Progenitor cell of endocrine pancreas (in vitro differentiated cells): ENCODE measurements at regions not wholly inside any gene's neighbourhood (a gene's known extent, or its start where the extent isn't known, plus 50 kb on each side); places are given as distances from the start of the nearest gene placed in this dataset.

ENCODE experiments used
- DNase-seq: peaks from one replicate; pipeline ENCODE4 v3.0.0; 2021; ENCODE audit warnings: low spot score; ENCODE audit not compliant: unreplicated experiment
- H3K27ac Mint-ChIP-seq: 2 replicates; pipeline ENCODE4 v1.8.0; 2021; ENCODE audit warnings: mild to moderate bottlenecking, moderate library complexity, mixed read lengths
- H3K27me3 Mint-ChIP-seq: 2 replicates; pipeline ENCODE4 v1.8.0; 2021; ENCODE audit warnings: mixed read lengths
- H3K36me3 Mint-ChIP-seq: 2 replicates; pipeline ENCODE4 v1.8.0; 2022; ENCODE audit warnings: mixed read lengths; ENCODE audit not compliant: insufficient read depth
- H3K4me1 Mint-ChIP-seq: 2 replicates; pipeline ENCODE4 v1.8.0; 2021; ENCODE audit warnings: low read depth, mixed read lengths
- H3K4me3 Mint-ChIP-seq: 2 replicates; pipeline ENCODE4 v1.8.0; 2021; ENCODE audit warnings: low read depth, mild to moderate bottlenecking, moderate library complexity, mixed read lengths
- H3K9me3 Mint-ChIP-seq: 2 replicates; pipeline ENCODE4 v1.8.0; 2021; ENCODE audit warnings: low read depth, mixed read lengths
- TF ChIP-seq, protein P1 (sequence below): fragments of 200-600 bp; sonication (generic); IDR thresholded peaks from one replicate; pipeline ENCODE4 v1.5.0; 2021; ENCODE audit warnings: antibody characterized with exemption, mild to moderate bottlenecking; ENCODE audit not compliant: unreplicated experiment

DNA sequence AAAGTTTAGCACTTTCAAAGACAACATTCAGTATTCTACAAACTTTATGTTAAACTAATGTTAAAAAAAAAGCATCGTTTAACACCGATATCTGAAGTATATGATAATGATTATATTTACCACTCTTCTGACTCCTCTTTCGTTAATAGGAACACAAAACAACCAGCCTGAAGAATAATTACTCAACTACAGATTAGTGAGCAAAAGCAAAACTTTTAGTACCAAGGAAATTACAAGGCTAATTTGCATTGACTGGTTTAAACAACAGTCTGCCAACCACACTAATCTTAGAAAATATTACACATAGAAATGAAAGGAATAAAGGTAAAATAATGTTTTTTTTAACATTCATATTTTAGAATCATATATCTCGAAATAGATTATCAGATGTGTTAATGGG, 500.7 kb downstream of the LMO4 start:
- H3K4me3 Mint-ChIP-seq = no peak overlapping the region
- DNase-seq = no peak
- no peaks in the 10 kb centered on the region for H3K4me1 Mint-ChIP-seq
- H3K27ac Mint-ChIP-seq = no peak overlapping the region
- TF ChIP-seq, protein P1, sequence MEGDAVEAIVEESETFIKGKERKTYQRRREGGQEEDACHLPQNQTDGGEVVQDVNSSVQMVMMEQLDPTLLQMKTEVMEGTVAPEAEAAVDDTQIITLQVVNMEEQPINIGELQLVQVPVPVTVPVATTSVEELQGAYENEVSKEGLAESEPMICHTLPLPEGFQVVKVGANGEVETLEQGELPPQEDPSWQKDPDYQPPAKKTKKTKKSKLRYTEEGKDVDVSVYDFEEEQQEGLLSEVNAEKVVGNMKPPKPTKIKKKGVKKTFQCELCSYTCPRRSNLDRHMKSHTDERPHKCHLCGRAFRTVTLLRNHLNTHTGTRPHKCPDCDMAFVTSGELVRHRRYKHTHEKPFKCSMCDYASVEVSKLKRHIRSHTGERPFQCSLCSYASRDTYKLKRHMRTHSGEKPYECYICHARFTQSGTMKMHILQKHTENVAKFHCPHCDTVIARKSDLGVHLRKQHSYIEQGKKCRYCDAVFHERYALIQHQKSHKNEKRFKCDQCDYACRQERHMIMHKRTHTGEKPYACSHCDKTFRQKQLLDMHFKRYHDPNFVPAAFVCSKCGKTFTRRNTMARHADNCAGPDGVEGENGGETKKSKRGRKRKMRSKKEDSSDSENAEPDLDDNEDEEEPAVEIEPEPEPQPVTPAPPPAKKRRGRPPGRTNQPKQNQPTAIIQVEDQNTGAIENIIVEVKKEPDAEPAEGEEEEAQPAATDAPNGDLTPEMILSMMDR = no peak
- H3K9me3 Mint-ChIP-seq = no peaks in the 10 kb centered on the region
- H3K36me3 Mint-ChIP-seq = no peaks in the 10 kb centered on the region
- no peaks in the 10 kb centered on the region for H3K27me3 Mint-ChIP-seq

DNA sequence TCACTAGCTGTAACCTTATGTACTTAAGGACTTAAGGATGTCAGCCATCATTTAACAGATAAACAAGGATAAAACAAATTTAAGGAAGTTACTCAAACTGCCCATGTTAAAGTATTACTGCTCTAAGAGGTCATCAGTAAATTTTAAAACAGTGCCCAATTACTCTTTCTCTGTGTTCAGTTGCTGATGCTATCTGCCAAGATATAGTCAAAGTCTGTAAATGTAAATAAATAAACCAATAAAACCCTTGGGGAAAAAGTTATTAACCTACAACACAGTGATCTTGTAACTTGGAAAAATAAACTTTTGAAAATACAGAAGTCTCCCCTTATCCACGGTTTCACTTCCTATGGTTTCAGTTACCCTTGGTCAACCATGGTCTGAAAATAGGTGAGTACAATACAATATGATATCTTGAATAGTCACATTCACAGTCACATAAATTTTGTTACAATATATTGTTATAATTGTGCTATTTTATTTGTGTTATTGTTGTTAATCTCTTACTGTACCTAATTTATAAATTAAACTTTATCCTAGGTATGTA, 501.8 kb downstream of the LMO4 start:
- Mint-ChIP-seq H3K27me3 (no peaks in the 10 kb centered on the region), H3K4me1 (no peaks in the 10 kb centered on the region), H3K9me3 (no peaks in the 10 kb centered on the region), H3K27ac (no peak overlapping the region), H3K4me3 (no peak overlapping the region), H3K36me3 (no peaks in the 10 kb centered on the region)
- no peak for DNase-seq
- TF ChIP-seq, protein P1 = no peak

DNA sequence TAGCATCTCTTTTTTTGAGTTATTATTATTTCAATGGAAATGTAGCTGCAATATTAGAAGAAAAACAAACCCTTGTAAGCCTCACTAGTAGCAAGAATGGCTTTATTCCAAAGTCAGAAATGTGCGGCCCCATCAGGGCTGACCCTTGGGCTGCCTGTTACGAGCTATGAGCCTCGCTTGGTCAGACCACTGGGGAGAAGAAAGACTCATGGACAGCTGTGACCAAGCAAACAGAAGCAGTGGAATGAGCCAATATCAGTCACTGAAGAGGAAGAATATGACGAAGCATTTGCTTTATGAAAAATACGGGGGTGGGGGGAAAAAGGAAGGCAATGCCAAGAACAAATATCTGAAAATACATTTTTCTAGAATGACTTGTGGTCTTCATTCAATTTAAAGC, 504.5 kb downstream of the LMO4 start:
- Mint-ChIP-seq H3K9me3 (no peaks in the 10 kb centered on the region), H3K27me3 (no peaks in the 10 kb centered on the region), H3K27ac (no peak overlapping the region), H3K4me3 (no peak overlapping the region), H3K4me1 (no peaks in the 10 kb centered on the region), H3K36me3 (no peaks in the 10 kb centered on the region)
- TF ChIP-seq, protein P1 = no peak
- no peak for DNase-seq

DNA sequence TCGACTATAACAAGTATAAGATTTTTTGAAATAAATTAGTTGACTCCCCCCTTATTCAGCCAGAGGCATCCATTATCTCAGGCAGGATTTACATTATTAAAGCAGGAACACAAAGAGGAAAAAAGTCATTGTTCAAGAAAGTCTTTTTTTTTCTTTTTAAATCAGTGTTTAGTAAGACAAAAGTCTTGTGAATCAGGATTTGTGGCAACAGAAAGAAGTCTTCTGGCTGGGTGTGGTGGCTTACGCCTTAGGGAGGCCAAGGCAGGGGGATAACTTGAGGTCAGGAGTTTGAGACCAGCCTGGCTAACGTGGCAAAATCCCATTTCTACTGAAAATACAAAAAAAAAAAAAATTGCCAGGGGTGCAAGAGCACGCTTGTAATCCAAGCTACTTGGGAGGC, 505.5 kb downstream of the LMO4 start:
- no peak for DNase-seq
- Mint-ChIP-seq H3K27me3 (no peaks in the 10 kb centered on the region), H3K9me3 (no peaks in the 10 kb centered on the region), H3K36me3 (no peaks in the 10 kb centered on the region), H3K4me1 (no peaks in the 10 kb centered on the region), H3K4me3 (no peak overlapping the region), H3K27ac (no peak overlapping the region)
- TF ChIP-seq, protein P1 = no peak

DNA sequence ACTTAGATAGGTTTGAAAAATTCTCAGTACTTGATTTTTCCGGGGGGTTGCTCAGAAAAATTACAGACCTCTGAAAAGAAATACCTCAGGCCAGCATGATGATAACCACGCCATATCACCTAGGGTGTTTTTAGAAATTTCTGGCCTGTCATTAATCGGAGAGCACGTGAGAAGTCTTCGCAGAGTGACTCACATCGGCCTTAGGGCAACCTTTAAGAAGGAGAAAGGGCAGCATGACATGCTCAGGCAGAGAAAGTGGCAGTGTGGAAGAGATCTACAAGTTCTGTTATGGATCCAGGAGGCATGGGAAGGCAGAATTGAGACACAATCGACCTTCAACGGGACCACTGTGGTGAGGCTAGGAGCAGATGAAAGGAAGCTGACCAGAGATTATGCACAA, 506.3 kb downstream of the LMO4 start:
- no peak overlapping the region for H3K4me3 Mint-ChIP-seq
- TF ChIP-seq, protein P1 = no peak
- H3K36me3 Mint-ChIP-seq = no peaks in the 10 kb centered on the region

More for the DNA sequence above, 506.3 kb downstream of the LMO4 start:
- H3K27me3 Mint-ChIP-seq = no peaks in the 10 kb centered on the region
- DNase-seq = no peak
- no peaks in the 10 kb centered on the region for H3K9me3 Mint-ChIP-seq
- H3K4me1 Mint-ChIP-seq = no peaks in the 10 kb centered on the region
- H3K27ac Mint-ChIP-seq = no peak overlapping the region
